Neural progenitor cell (in vitro differentiated cells): ENCODE measurements at regions not wholly inside any gene's neighbourhood (a gene's known extent, or its start where the extent isn't known, plus 50 kb on each side); places are given as distances from the start of the nearest gene placed in this dataset.

Source experiments
- DNase-seq: peaks from one replicate; pipeline ENCODE4 v3.0.0-alpha.2; 2016; ENCODE audit warnings: low spot score
- H2AFZ ChIP-seq: fragments of 200-600 bp; sonication (generic); replicated peaks from 2 replicates; pipeline ENCODE4 v1.6.1; 2016; ENCODE audit warnings: antibody characterized with exemption
- H3F3A ChIP-seq: fragments of 200-600 bp; sonication (generic); 2 replicates; pipeline ENCODE4 v1.6.1; 2016; ENCODE audit warnings: antibody characterized with exemption, low read depth
- H3K27ac ChIP-seq: fragments of 200-600 bp; sonication (generic); 2 replicates; pipeline ENCODE4 v1.5.1; 2016; ENCODE audit warnings: mild to moderate bottlenecking
- H3K27me3 ChIP-seq: fragments of 200-600 bp; sonication (generic); 2 replicates; pipeline ENCODE4 v1.6.1; 2016; ENCODE audit warnings: mild to moderate bottlenecking, moderate library complexity
- H3K36me3 ChIP-seq: fragments of 200-600 bp; sonication (generic); 2 replicates; pipeline ENCODE4 v1.5.1; 2016
- H3K4me1 ChIP-seq: fragments of 200-600 bp; sonication (generic); 2 replicates; pipeline ENCODE4 v1.6.1; 2016; ENCODE audit warnings: mixed run types
- H3K4me2 ChIP-seq: fragments of 200-600 bp; sonication (generic); 2 replicates; pipeline ENCODE4 v1.6.1; 2016
- H3K4me3 ChIP-seq: fragments of 200-600 bp; sonication (generic); 2 replicates; pipeline ENCODE4 v1.5.1; 2016
- H3K79me2 ChIP-seq: fragments of 200-600 bp; sonication (generic); 2 replicates; pipeline ENCODE4 v1.6.1; 2016; ENCODE audit warnings: low read depth
- H3K9ac ChIP-seq: fragments of 200-600 bp; sonication (generic); 2 replicates; pipeline ENCODE4 v1.6.1; 2016
- H3K9me3 ChIP-seq: fragments of 200-600 bp; sonication (generic); 2 replicates; pipeline ENCODE4 v1.5.1; 2016; ENCODE audit warnings: low read depth
- H4K20me1 ChIP-seq: fragments of 200-600 bp; sonication (generic); 2 replicates; pipeline ENCODE4 v1.6.1; 2016; ENCODE audit warnings: low read depth
- H3K27ac Mint-ChIP-seq: 3 replicates; pipeline ENCODE4 v1.8.0; 2021; ENCODE audit warnings: mixed read lengths
- H3K27me3 Mint-ChIP-seq: 2 replicates; pipeline ENCODE4 v1.8.0; 2022; ENCODE audit warnings: low read depth, mild to moderate bottlenecking, inconsistent platforms, moderate library complexity, mixed read lengths; ENCODE audit not compliant: insufficient read depth
- H3K36me3 Mint-ChIP-seq: 3 replicates; pipeline ENCODE4 v1.8.0; 2021; ENCODE audit warnings: mixed read lengths
- H3K4me1 Mint-ChIP-seq: 3 replicates; pipeline ENCODE4 v1.8.0; 2021; ENCODE audit warnings: mixed read lengths
- H3K4me3 Mint-ChIP-seq: 3 replicates; pipeline ENCODE4 v1.8.0; 2021; ENCODE audit warnings: mild to moderate bottlenecking, moderate library complexity, mixed read lengths
- H3K9me3 Mint-ChIP-seq: 3 replicates; pipeline ENCODE4 v1.8.0; 2020; ENCODE audit warnings: mixed read lengths
- CTCF ChIP-seq: fragments of 200-600 bp; sonication (generic); IDR thresholded peaks from 2 replicates; pipeline ENCODE4 v1.5.1; 2017; ENCODE audit warnings: antibody characterized with exemption, mild to moderate bottlenecking
- EZH2 ChIP-seq: fragments of 200-600 bp; sonication (generic); IDR thresholded peaks from 2 replicates; pipeline ENCODE4 v1.6.1; 2017; ENCODE audit warnings: antibody characterized with exemption, mild to moderate bottlenecking, moderate library complexity
- EZH2phosphoT487 ChIP-seq: fragments of 200-600 bp; sonication (generic); IDR thresholded peaks from 2 replicates; pipeline ENCODE4 v1.6.1; 2017; ENCODE audit warnings: antibody characterized with exemption

GRCh38 chr7:119555788-119556187 lies 717.2 kb upstream of the KCND2 start:
- no peaks in the 10 kb centered on the region for H3K9me3 ChIP-seq
- H3K4me1 ChIP-seq, result no peaks in the 10 kb centered on the region
- no peak for DNase-seq
- peaks cover 4% of the 10 kb centered on the region for H3K27me3 Mint-ChIP-seq
- H3K9ac ChIP-seq, result no peak overlapping the region
- H3K79me2 ChIP-seq, result no peaks in the 10 kb centered on the region
- H3K4me3 Mint-ChIP-seq, result no peak overlapping the region
- H3K9me3 Mint-ChIP-seq, result no peaks in the 10 kb centered on the region
- no peaks in the 10 kb centered on the region for H4K20me1 ChIP-seq
- TF ChIP-seq CTCF (no peak), EZH2 (no peak), EZH2phosphoT487 (no peak)
- H3K4me2 ChIP-seq, result no peak overlapping the region
- H3K4me3 ChIP-seq, result no peak overlapping the region
- H3K27me3 ChIP-seq, result no peaks in the 10 kb centered on the region
- H3K36me3 ChIP-seq, result no peaks in the 10 kb centered on the region
- no peaks in the 10 kb centered on the region for H3K4me1 Mint-ChIP-seq
- no peaks in the 10 kb centered on the region for H3F3A ChIP-seq
- no peaks in the 10 kb centered on the region for H3K36me3 Mint-ChIP-seq
- no peak overlapping the region for H3K27ac Mint-ChIP-seq
- no peak overlapping the region for H2AFZ ChIP-seq
- no peak overlapping the region for H3K27ac ChIP-seq

- no peak overlapping the region for H3K27ac Mint-ChIP-seq
- TF ChIP-seq EZH2phosphoT487, result no peak
- TF ChIP-seq CTCF, result no peak
- TF ChIP-seq EZH2, result no peak
- no peaks in the 10 kb centered on the region for H3F3A ChIP-seq
Observed at GRCh38 chr7:119556436-119556835, 716.5 kb upstream of the KCND2 start.

GRCh38 chr7:119561751-119562150 lies 711.2 kb upstream of the KCND2 start:
- Histone ChIP-seq H2AFZ (no peak overlapping the region), H3K9ac (no peak overlapping the region), H3F3A (no peaks in the 10 kb centered on the region), H3K4me1 (no peaks in the 10 kb centered on the region), H3K9me3 (no peaks in the 10 kb centered on the region), H3K27ac (no peak overlapping the region), H3K79me2 (no peaks in the 10 kb centered on the region), H3K27me3 (no peaks in the 10 kb centered on the region), H3K4me2 (no peak overlapping the region), H3K4me3 (no peak overlapping the region), H3K36me3 (no peaks in the 10 kb centered on the region), H4K20me1 (no peaks in the 10 kb centered on the region)
- no peak overlapping the region for H3K4me3 Mint-ChIP-seq
- H3K4me1 Mint-ChIP-seq, result no peaks in the 10 kb centered on the region
- no peaks in the 10 kb centered on the region for H3K36me3 Mint-ChIP-seq
- TF ChIP-seq CTCF, result no peak
- no peak for TF ChIP-seq EZH2phosphoT487
- no peak for TF ChIP-seq EZH2
- H3K27me3 Mint-ChIP-seq, result no peaks in the 10 kb centered on the region
- no peak for DNase-seq
- no peak overlapping the region for H3K27ac Mint-ChIP-seq
- no peaks in the 10 kb centered on the region for H3K9me3 Mint-ChIP-seq

More at GRCh38 chr7:119556436-119556835, 716.5 kb upstream of the KCND2 start:
- H3K4me1 ChIP-seq, result no peaks in the 10 kb centered on the region
- H3K36me3 ChIP-seq, result no peaks in the 10 kb centered on the region
- H3K4me1 Mint-ChIP-seq, result no peaks in the 10 kb centered on the region
- no peaks in the 10 kb centered on the region for H3K79me2 ChIP-seq
- H3K4me3 ChIP-seq, result no peak overlapping the region
- H3K27me3 Mint-ChIP-seq, result peaks cover 4% of the 10 kb centered on the region
- H3K4me2 ChIP-seq, result no peak overlapping the region
- H3K9ac ChIP-seq, result no peak overlapping the region
- H3K36me3 Mint-ChIP-seq, result no peaks in the 10 kb centered on the region
- H3K9me3 ChIP-seq, result no peaks in the 10 kb centered on the region
- no peaks in the 10 kb centered on the region for H3K27me3 ChIP-seq
- H3K9me3 Mint-ChIP-seq, result no peaks in the 10 kb centered on the region
- H3K4me3 Mint-ChIP-seq, result no peak overlapping the region
- no peak overlapping the region for H2AFZ ChIP-seq
- DNase-seq, result no peak
- no peaks in the 10 kb centered on the region for H4K20me1 ChIP-seq
- no peak overlapping the region for H3K27ac ChIP-seq

GRCh38 chr7:119562839-119563238 lies 710.1 kb upstream of the KCND2 start:
- Histone ChIP-seq H3K4me1 (no peaks in the 10 kb centered on the region), H3K4me3 (no peak overlapping the region), H3K79me2 (no peaks in the 10 kb centered on the region), H3K9ac (no peak overlapping the region), H3F3A (no peaks in the 10 kb centered on the region), H3K4me2 (no peak overlapping the region), H4K20me1 (no peaks in the 10 kb centered on the region), H3K36me3 (no peaks in the 10 kb centered on the region), H3K9me3 (no peaks in the 10 kb centered on the region), H3K27me3 (no peaks in the 10 kb centered on the region), H2AFZ (no peak overlapping the region), H3K27ac (no peak overlapping the region)
- no peaks in the 10 kb centered on the region for H3K4me1 Mint-ChIP-seq
- DNase-seq, result no peak
- H3K4me3 Mint-ChIP-seq, result no peak overlapping the region
- TF ChIP-seq CTCF (no peak), EZH2phosphoT487 (no peak), EZH2 (no peak)
- H3K27me3 Mint-ChIP-seq, result no peaks in the 10 kb centered on the region
- no peaks in the 10 kb centered on the region for H3K9me3 Mint-ChIP-seq
- H3K27ac Mint-ChIP-seq, result no peak overlapping the region
- no peaks in the 10 kb centered on the region for H3K36me3 Mint-ChIP-seq
